ENCODE measurements at regions not wholly inside any gene's neighbourhood (a gene's known extent, or its start where the extent isn't known, plus 50 kb on each side); places are given as distances from the start of the nearest gene placed in this dataset.

DNA sequence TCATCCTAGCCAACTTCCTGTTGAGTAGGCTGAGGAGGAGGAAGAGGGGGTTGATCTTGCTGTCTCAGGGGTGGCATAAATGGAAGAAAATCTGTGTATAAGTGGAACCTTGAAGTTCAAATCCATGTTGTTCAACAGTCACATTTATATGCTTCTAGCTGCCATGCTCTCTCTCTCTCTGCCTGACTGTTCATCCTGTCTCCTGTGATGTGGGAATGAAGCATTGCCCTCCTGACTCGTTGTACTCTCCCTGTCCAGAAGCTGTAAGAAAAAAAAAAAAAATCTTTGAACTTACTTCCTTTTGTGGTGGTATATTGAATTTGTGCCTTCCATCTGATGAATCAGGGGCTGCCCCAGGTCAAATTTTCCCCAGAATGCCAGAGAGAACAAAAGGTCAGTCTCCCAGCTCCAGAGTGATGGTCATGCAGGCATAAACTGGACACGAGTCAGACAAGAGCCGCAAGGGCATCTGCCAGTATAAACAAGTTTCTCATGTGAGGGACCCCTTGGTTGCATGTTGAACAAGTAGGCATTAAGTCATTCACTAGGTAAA lies 257.0 kb downstream of the IDS start:
- intact Hi-C loops (cut with DNase I, micrococcal nuclease), result no loop called here
- Histone ChIP-seq H3K4me3 (ENCODE audit: low read length) (no peak overlapping the region), H3K9me3 (ENCODE audit: control insufficient read depth in 1 of 2, insufficient read depth in 1 of 2, low read length in 2 of 2) (no peaks in the 10 kb centered on the region), H3K36me3 (ENCODE audit: insufficient read depth, low read length) (no peaks in the 10 kb centered on the region), H3K27ac (ENCODE audit: low read depth in 1 of 2, low read length in 2 of 2) (no peak overlapping the region), H3K27me3 (ENCODE audit: control insufficient read depth in 1 of 2, insufficient read depth in 2 of 2, low read length in 2 of 2) (no peaks in the 10 kb centered on the region), H3K4me1 (ENCODE audit: insufficient read depth, low read length) (no peaks in the 10 kb centered on the region)
- H3K27me3 Mint-ChIP-seq, result no peaks in the 10 kb centered on the region
- no peaks in the 10 kb centered on the region for H3K9me3 Mint-ChIP-seq
- DNase-seq, result no peak
- no peaks in the 10 kb centered on the region for H3K4me1 Mint-ChIP-seq (ENCODE audit: low read depth)
- H3K36me3 Mint-ChIP-seq (ENCODE audit: low read depth), result no peaks in the 10 kb centered on the region
- TF ChIP-seq, protein P1, sequence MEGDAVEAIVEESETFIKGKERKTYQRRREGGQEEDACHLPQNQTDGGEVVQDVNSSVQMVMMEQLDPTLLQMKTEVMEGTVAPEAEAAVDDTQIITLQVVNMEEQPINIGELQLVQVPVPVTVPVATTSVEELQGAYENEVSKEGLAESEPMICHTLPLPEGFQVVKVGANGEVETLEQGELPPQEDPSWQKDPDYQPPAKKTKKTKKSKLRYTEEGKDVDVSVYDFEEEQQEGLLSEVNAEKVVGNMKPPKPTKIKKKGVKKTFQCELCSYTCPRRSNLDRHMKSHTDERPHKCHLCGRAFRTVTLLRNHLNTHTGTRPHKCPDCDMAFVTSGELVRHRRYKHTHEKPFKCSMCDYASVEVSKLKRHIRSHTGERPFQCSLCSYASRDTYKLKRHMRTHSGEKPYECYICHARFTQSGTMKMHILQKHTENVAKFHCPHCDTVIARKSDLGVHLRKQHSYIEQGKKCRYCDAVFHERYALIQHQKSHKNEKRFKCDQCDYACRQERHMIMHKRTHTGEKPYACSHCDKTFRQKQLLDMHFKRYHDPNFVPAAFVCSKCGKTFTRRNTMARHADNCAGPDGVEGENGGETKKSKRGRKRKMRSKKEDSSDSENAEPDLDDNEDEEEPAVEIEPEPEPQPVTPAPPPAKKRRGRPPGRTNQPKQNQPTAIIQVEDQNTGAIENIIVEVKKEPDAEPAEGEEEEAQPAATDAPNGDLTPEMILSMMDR (IDR thresholded peaks at IDR 0.05), result no peak
- H3K27ac Mint-ChIP-seq, result no peak overlapping the region
- CTCF ChIA-PET, result interaction anchor here (1.1 kb wide), 1 partner anchor 11 kb away, joined by 3 read pairs; no protein-coding TSS in a partner anchor
- H3K4me3 Mint-ChIP-seq, result no peak overlapping the region
- ATAC-seq (ENCODE audit: poor library complexity), result no peak
- POLR2A ChIA-PET, result no interaction called here

DNA sequence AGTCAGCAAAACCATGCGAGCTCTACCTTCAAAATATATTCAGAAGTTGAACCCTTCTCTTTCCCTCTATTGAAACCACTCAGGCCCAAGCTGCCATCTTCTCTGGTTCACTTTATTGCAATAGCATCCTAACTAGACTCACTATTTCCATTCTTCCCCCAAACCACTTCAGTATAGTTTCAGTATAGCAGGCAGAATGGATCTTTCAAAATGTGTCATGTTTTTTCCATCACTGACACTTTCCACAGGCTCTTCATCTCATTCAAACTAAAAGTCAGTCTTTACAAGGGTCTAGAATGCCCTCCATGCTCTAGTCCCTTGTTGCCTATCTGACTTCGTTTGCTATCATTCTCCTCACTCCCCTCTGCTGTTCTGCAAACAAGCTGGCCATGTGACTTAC lies 274.4 kb downstream of the IDS start:
- H3K4me1 ChIP-seq (ENCODE audit: insufficient read depth, low read length), result no peaks in the 10 kb centered on the region
- Mint-ChIP-seq H3K36me3 (ENCODE audit: low read depth) (no peaks in the 10 kb centered on the region), H3K9me3 (peaks cover 10% of the 10 kb centered on the region), H3K27ac (no peak overlapping the region), H3K4me3 (no peak overlapping the region), H3K4me1 (ENCODE audit: low read depth) (no peaks in the 10 kb centered on the region), H3K27me3 (peaks cover 6% of the 10 kb centered on the region)
- CTCF ChIA-PET, result no interaction called here
- intact Hi-C loops (cut with DNase I, micrococcal nuclease), result no loop called here
- peaks cover 0 to 2% of the 10 kb centered on the region in 2 experiments for H3K27me3 ChIP-seq (ENCODE audit: control insufficient read depth in 1 of 2, insufficient read depth in 2 of 2, low read length in 2 of 2)
- no peaks in the 10 kb centered on the region for H3K36me3 ChIP-seq (ENCODE audit: insufficient read depth, low read length)
- peaks cover 0 to 8% of the 10 kb centered on the region in 2 experiments for H3K9me3 ChIP-seq (ENCODE audit: control insufficient read depth in 1 of 2, insufficient read depth in 1 of 2, low read length in 2 of 2)
- H3K4me3 ChIP-seq (ENCODE audit: low read length), result no peak overlapping the region
- TF ChIP-seq, protein P1 (IDR thresholded peaks at IDR 0.05), result no peak
- no peak for ATAC-seq (ENCODE audit: poor library complexity)
- no peak overlapping the region for H3K27ac ChIP-seq (ENCODE audit: low read depth in 1 of 2, low read length in 2 of 2)
- DNase-seq, result no peak
- POLR2A ChIA-PET, result no interaction called here

DNA sequence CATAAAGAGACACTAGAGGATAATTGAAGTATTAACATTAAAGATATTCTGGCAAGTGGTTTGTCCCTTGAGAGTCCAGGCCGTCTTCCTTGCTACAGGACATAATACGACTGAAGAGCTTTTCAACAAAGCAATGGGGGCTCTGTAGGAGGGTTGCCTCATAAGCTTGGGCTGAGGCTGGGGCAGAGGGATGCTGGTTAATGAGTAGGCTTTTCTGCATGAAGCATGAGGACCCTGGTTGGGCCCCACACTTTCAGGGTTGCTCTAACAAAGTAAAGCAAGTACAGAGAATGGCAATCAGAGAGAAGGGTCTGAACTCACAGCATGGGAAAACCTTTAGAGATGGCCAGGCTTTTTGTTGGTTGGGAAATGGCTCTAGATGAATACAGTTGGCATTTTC lies 281.3 kb downstream of the IDS start:
- DNase-seq, result no peak
- no peaks in the 10 kb centered on the region for H3K27me3 Mint-ChIP-seq
- no peak for ATAC-seq (ENCODE audit: poor library complexity)
- H3K4me1 ChIP-seq (ENCODE audit: insufficient read depth, low read length), result no peaks in the 10 kb centered on the region
- CTCF ChIA-PET, result no interaction called here
- no peaks in the 10 kb centered on the region for H3K36me3 Mint-ChIP-seq (ENCODE audit: low read depth)
- POLR2A ChIA-PET, result no interaction called here
- H3K27ac Mint-ChIP-seq, result no peak overlapping the region
- H3K27ac ChIP-seq (ENCODE audit: low read depth in 1 of 2, low read length in 2 of 2), result no peak overlapping the region
- no peak overlapping the region for H3K4me3 ChIP-seq (ENCODE audit: low read length)
- H3K9me3 ChIP-seq (ENCODE audit: control insufficient read depth in 1 of 2, insufficient read depth in 1 of 2, low read length in 2 of 2), result no peaks in the 10 kb centered on the region
- TF ChIP-seq, protein P1 (IDR thresholded peaks at IDR 0.05), result no peak
- H3K4me1 Mint-ChIP-seq (ENCODE audit: low read depth), result no peaks in the 10 kb centered on the region
- no peaks in the 10 kb centered on the region for H3K36me3 ChIP-seq (ENCODE audit: insufficient read depth, low read length)
- H3K27me3 ChIP-seq (ENCODE audit: control insufficient read depth in 1 of 2, insufficient read depth in 2 of 2, low read length in 2 of 2), result no peaks in the 10 kb centered on the region
- intact Hi-C loops (cut with DNase I, micrococcal nuclease), result no loop called here
- peaks cover 10% of the 10 kb centered on the region for H3K9me3 Mint-ChIP-seq
- H3K4me3 Mint-ChIP-seq, result no peak overlapping the region
